NK-92 treated with Interleukin-12 subunit alpha and Interleukin-12 subunit beta, amount 100 ng/mL, for 24 hours (cell line): ENCODE measurements at regions not wholly inside any gene's neighbourhood (a gene's known extent, or its start where the extent isn't known, plus 50 kb on each side); places are given as distances from the start of the nearest gene placed in this dataset.
A peak's percentile ranks its signal among the peaks of the same experiment; 100 is the strongest.

Experiments
- DNase-seq: peaks from one replicate; lab custom pipeline; 2025; lab: John Stamatoyannopoulos, UW

DNA sequence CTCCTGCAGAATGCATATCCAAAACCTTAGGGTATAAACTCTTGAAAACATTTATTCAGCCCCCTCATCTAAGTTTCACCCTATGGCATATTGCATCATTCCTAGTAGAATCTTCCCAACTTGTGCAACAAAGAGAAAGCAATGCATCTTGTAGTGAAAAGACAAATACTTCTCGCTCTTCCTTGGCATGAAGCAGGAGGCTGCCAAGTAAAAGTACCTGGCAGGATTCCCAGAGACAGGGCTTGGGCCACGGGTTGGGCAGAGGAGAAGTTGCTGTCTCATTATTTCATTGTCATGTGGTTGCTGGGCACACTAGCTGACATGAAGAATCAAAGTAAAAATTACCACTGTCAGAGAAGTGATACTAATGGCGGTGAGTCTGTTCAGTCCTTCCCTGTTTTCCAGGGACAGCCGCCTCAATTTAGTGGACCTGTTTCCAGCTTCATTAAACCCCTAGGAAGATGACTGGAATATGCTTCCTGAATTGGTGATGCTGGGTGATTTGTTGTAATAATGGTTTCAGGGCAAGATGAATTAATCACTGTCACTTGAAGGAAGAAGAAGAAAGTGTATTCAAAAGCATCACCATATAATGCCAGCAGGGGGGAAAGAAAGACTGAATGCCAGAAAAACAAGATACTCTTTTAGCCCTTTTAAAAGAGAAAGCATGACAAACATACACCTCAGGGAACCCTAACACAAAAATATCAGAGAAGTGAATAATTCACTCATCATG lies 380.5 kb upstream of the IGFBP7 start:
- DNase-seq: no peak

DNA sequence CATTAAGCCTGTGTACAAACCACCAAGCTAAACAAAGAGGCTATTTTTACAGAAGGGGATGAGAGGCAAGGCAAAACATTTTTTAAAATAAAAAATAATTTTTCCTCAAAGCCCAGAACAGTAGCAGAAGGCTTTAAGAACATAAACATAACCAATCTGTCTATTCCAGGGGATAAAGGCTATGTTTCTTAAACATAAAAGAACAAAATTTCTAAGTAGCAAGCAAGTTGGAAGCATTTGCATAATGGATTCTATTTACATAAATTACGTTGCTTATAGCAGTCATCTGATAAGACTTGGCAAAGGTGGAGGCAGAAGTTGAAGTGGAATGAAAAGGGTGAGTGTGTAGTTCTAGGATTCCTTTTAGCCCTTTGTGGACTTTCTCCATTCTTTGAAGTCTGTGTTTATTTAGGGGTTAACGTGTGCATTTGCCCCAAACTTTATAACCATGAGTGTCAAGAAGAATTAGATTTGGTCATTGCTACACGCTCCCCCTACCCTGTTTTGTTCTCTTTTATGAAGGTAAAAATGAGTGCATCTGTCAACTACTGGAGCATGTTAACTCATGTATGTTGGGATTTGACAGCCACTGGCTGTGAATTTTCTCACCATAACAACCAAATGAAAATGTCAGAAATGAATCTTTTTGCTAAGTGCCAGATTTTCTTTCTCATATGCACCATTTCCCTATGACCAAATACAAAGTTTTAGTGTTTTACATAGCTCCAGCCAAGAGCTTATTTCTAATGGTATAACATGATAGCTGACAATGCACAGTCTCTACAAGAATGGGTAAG lies 378.4 kb upstream of the IGFBP7 start:
- no peak for DNase-seq

DNA sequence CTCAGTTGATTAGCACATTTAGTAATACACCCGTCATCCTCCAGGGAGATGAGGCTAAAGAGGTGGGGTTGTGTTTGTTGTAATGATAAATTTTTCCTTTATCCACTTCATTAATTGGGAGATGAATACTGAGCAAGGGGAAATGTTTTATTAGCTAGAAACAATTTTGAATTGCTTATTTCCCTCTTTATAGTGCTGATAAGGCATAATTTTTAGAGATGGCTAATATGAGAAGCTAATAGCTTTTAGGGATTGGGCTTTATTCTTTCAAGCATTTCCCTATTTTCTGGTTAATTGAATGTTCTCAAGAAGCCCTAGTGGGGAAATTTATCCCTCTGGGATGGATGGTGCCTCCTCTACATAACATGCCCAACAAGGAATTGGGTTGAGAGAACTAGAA lies 365.2 kb upstream of the IGFBP7 start:
- DNase-seq: no peak

DNA sequence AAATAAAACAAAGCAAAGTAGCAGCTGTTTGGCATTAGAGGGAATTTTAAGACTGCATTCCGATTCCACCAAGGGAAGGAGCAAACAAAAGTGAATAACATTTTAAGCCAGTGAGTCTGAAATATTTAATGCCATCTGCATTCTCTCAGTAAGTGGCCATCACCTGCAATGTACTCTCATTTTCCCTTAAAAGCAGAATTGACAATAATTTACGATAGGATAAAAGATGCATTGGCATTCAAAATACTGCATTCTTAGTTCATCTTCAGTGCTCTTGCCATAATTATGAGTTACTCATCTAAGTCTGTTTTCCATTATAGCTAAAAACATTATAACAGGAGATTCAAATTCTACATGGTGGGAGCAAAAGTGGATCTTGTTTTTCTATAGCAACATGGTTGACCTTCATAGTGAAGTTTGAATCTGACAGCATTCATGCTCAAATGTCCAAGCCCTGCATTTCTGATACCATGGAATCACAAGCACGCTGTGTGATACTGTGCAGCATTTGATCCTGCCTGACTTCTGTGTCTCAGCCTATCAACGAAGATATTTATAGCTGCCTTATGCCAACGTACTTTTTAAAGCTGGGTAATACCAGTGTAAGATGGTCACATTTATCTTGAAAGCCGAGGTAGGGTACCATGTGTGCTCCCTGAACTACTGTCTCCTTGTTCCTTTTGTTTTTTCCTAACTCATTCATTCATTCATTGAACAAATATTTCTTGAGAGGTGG lies 355.3 kb upstream of the IGFBP7 start:
- DNase-seq: no peak

DNA sequence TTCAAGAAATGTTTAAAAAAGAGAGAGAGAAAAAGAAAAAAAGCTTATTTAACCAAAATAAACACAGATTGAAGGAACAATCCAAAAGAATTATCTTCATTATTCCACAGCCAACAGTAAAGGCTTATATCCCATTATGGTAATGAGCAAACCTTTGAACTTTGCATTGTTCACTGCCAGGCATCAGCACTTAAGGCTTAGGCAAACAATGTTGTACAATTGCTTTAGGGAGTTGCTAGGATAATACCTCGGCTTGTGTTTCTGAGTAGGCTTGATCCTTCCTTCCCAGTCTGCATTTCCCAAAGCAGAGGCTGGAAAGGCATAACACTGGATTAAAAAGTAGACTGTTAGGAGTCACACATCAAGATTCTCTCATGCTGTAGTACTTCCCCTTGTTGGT lies 352.7 kb upstream of the IGFBP7 start:
- DNase-seq: no peak

DNA sequence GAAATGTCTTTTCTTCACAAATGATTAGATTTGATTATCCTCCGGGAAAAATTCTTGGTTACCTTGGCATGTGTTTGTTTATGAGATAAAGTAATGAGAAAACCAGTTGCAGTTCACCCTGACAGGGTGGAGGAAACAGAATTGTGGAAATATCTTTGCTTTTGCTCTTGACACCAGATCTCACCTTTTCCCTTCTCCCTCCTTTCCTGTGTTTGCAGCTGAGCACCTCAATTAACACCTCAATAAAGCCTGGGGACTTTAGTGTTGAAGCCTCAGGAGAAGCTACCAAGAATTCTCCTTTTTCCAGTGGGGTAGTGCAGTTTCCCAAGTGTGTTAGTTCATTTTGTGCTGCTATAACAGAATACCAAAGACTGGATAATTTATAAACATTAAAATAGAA lies 350.8 kb upstream of the IGFBP7 start:
- DNase-seq: no peak

DNA sequence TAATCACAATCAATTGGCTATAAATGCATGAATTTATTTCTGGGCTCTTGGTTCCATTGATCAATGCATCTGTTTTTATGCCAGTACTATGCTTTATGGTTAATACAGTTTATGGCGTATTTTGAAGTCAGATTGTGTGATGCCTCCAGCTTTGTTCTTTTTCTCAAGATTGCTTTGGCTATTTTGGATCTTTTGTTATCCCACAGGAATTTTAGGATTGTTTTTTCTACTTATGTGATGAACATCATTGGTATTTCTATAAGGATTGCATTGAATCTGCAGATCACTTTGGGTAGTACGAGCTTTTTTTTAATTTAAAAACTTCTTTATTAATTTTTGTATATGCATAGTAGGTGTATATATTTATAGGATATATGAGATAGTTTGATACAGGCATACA lies 338.7 kb upstream of the IGFBP7 start:
- no peak for DNase-seq

DNA sequence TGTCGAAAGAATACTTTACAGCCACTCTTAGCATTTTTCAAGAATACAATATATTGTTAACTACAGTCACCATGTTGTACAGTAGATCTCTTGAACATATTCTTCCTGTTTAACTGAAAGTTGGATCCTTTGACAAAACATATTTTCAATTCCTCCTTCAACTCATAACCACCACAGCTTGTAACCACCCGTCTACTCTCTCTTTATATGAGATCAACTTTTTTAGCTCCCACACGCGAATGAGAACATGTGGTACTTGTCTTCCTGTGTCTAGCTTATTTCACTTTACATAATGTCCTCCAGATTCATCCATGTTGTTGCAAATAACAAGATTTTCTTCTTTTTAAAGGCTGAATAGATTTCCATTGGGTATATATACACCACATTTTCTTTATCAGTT lies 338.3 kb upstream of the IGFBP7 start:
- DNase-seq: no peak

DNA sequence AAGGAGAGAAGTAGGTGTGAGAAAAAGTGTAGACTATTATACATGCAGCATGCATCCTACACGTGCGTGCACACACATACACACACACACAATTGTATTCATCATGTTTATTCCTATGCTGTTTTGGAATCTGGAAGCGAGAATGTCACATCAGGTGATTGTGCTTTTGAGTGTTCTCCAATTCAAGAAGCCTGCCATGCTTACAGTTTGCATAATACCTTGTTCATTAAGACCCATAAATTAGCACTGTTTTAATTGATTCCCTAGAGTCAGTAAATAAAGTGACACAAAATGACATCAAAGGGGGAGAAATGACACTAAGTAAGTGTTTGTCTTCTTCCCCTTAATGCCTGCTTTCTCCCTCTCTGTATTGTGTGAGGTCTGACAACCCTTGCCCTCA lies 336.1 kb upstream of the IGFBP7 start:
- no peak for DNase-seq

DNA sequence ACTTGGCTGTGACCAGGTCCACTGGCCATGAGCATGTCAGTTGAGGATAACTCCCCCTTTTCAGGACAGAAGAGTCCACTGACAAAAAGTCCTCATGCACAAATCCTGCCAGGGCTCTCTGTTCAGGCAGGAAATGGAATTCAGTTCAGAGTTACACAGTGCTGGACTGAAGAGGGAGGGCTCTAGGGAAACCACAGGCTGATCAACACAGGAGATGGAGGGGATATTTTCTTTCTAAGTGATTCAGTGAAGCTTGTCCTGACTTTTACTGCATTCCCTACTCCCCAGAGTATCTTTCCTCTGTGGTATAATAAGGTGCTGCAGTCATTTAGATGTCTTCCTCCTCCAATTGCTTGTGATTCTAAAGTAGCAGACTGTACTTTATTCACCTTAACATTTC lies 335.5 kb upstream of the IGFBP7 start:
- no peak for DNase-seq

DNA sequence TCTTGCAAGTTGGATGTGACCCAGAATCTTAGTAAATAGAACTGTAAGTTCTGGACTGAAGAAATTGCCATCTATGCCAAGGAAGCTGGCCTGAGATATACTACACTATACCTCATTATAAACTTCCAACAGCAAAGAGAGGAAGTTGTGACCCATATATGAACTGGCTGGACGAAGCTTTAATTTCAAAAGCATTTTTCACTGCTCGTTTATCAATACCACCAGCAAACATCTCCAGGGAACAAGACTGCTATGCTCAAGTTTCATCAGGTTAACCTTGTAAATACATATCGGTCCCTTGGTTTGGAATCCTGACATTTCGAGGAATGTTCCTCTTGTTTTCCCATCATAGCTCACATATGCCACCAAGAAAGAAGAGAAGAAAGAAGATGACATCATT lies 334.5 kb upstream of the IGFBP7 start:
- no peak for DNase-seq

DNA sequence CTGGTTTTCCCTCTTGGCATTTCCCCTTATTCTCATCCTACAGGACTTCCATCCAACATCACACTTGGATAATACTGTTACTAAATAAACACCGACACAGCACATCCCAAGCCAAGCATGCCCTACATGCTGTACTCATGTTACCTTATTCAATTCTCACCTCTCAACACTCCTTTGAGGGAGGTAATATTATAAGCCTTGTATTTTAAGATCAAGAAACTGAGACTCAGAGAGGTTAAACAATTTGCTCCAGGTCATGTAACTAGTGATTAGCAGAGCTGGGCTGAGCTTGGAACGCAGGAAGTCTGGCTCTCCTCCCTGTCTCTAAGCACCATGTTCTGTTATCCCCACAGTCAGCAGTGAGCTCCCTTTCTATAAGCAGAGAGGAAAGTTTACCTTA lies 333.6 kb upstream of the IGFBP7 start:
- no peak for DNase-seq

DNA sequence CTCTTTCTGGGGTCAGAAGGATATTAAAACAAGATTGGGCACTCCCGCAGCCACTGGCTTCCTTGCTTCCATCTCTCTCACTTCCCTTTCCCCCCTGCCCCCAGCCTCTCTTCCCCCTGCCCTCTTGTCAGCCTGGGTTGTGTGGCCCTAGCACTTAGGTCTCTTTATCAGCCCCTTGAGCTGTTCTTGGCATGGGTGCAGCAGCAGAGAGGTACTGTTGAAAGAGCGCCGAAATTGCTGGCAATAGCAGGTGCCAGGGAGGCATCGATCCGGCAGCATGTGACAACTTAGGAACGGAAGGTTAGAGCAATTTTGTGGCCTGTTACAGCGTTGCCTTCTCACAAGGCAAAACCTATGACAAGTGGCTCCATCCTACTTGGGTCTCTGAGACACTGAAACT lies 333.1 kb upstream of the IGFBP7 start:
- DNase-seq: no peak

DNA sequence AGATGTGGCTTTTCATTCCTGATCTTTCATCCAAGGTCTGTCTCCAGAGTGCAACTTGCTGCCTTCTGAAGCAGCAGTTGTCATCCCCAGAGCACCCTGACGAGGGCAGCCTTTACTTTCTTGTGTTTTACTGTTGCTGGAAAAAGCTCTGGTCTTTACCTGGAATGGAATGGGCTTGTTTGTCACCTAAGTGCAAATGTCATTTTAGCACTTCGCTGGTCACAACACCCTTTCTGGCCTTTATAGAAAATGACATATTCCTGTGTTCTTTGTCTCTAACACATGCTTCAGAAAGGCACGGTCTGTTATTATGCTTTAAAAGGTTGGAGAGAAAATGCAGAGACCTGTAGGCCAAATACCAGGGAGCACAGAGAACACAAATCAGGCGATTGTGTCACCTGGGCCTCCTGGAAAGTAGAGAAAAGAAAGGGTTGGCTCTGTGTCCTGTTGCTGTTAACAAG lies 332.7 kb upstream of the IGFBP7 start:
- DNase-seq: no peak

DNA sequence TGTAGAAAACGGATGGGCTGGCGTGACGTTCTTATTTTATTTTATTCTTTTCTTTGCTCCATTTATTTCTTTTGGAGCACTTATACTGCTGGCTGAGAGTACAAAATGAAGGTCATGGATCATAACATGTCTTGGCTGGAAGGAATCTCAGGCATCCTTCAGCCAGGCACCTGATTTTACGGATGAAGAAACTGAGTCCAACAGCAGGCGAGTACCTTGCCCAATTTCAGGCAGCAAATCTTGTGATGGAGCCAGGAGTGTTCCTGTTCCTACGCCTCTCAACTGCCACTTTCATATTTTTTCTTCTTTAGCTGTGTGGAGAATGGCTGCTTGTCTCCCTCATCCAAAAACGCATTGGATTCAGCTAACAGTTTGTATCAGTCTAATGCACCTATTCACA lies 332.1 kb upstream of the IGFBP7 start:
- no peak for DNase-seq

DNA sequence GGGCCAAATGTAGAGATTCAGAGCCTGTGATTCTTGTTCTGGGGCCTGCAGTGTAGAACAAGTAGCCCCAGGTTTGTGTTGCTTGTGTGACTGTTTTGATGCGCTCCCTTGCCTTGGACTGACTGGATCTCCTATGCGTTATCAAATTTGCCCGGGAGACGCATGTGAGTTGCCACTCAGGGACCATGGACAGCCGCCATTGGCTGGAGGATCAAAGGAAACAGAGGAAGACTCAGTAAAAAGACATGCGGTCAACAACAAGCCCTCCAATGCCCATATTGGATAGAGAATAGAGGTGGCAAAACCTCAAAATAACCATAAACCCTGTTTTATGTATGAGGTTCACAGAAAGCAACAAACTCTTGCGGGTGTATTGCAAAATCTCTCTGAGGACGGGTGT lies 327.5 kb upstream of the IGFBP7 start:
- no peak for DNase-seq

DNA sequence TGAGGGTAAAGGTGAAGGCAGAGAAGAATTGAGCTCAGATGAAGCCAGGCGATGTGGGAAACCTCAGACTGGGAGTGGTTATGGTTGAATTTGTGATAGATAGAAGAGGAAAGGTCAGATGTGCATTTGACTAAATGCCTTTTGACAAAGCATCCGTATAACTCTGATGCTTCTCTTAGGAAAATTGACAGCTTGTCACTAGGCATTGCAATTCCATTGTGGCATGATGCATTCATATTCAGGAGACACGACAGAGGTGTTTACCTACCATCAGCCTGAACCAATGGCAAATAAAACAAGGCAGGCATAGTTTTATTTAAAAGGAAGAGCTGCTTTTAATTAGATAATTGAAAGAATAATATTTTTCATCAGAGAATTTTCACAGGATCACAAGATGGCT lies 325.1 kb upstream of the IGFBP7 start:
- DNase-seq: no peak

DNA sequence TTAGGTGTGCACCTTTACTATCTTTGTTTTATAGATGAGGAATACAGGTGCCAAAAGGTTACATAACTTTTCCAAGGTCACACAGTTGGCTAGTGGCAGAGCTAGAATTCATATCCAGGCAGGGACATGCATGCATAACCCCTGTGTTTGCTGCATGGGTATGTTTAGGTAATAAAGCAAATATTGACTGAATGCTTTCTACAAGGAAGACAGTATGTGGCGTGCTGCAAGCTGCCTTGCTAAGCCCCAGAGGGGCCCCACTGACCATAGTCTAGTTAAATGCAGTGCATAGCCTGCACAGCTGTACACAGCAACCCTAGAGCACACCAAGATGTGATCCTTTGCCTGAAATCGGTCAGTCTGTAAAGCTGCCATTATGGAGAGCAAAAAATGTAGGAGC lies 320.5 kb upstream of the IGFBP7 start:
- no peak for DNase-seq

DNA sequence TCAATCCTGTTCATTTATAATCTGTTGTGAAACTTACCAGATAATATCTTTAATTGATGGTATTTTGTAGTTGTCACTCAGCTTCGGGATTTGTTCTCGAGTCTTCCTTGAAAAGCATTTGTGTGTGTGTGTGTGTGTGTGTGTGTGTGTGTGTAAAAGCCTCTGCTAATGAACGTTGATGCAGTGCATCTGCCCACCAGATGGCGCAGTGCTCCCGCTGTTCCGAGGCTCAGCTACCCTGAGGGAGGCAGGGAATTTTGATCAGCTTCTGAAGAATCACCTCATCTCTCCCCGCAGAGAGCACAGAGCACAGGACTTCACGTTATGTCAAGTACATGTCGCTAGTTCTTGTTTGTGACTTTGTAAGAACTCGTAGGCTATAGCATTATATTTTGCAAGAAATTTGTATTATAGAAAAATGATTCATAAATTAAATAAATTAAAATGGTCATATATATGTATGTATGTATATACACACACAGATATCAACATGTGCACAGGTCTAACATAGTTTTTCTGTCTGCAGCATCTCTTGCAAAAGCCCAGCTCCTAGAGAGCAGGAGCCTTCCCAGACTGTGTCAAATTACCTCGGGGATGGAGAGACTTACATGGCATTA lies 316.7 kb upstream of the IGFBP7 start:
- peak; percentile 8 for DNase-seq

DNA sequence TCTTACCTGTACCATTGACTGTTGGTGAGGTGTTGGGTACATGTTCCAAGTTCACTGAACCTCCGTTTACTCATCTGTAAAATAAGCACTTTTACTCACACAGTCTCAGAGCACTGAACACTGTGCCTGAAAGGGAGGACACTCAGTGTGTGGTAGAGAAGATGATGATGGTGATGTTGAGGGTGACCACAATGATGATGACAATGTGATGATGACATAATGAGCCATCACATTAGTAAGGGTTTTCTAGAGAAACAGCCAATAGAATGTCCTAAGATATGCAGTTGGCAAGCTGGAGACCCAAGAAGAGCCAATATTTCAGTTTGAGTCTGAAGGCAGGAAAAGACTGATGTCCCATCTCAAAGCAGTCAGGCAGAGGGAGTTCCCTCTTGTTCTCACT lies 315.4 kb upstream of the IGFBP7 start:
- no peak for DNase-seq

DNA sequence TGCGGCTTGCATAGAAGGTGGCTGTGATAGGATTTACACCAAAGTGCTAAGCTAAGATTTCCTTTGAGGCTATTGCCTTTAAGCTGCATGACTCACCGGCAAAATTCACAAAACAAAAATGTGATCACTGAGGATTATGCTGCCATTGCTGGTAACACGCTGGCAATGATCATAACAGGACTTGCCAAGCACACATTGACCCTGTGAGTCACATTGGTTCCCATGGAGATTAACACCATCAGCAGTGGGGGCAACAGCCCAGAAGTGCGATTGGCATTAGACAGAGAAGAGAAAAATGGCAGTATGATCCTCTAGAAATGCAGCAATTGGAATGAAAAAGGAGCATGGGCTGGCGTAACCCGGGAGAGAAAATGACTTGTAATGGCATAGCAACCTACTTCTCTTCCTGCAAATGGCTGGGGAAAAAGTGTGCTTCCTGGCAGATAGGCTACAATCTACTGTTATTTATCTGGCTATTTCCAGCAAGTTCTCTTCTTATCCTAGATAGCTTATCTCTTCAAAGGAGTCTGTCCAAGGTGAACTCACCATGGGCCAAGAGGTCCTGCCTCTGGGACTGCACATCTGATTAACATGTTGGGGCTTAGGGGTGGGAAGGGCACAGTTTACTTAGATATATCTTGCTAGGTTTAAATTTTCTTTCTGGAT lies 314.2 kb upstream of the IGFBP7 start:
- DNase-seq: no peak

DNA sequence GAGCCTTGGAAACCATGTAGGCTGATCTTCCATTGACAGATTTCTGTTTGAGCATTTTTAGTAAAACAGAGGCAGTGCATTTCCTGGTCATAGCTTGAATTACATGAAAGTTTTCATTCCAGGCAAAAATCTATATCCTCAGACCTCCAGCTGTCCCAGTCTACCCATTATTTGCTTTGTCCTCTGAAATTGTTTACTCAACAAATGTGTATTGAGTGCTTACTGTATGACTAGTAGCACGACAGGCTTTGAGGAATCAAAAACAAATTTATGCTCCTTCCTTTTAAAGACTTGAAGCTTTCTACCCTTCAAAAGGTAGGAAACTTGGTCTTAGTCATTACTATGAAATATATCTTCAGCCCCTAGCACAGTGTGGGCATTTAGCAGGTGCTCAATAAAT lies 307.9 kb upstream of the IGFBP7 start:
- DNase-seq: no peak
